Activated CD8-positive, alpha-beta memory T cell treated with anti-CD3 and anti-CD28 coated beads, Interleukin-2, amount 50 U/mL, for 48 hours (primary cell): ENCODE measurements at regions not wholly inside any gene's neighbourhood (a gene's known extent, or its start where the extent isn't known, plus 50 kb on each side); places are given as distances from the start of the nearest gene placed in this dataset.

Source experiments
- DNase-seq: peaks from one replicate; pipeline ENCODE4 v3.0.0-alpha.2; 2020

GRCh38 chr5:168169791-168170190 is 121.7 kb upstream of the WWC1 start:
- DNase-seq = no peak

- DNase-seq = no peak
Measured at GRCh38 chr5:168171901-168172759, 119.3 kb upstream of the WWC1 start.

- no peak for DNase-seq
Measured at GRCh38 chr5:168172760-168173223, 118.7 kb upstream of the WWC1 start.

GRCh38 chr5:168174376-168174775 is 117.1 kb upstream of the WWC1 start:
- DNase-seq = no peak

GRCh38 chr5:168176251-168176650 is 115.2 kb upstream of the WWC1 start:
- no peak for DNase-seq

- no peak for DNase-seq
Measured at GRCh38 chr5:168176941-168177340, 114.5 kb upstream of the WWC1 start.

- DNase-seq = no peak
Measured at GRCh38 chr5:168177831-168178450, 113.5 kb upstream of the WWC1 start.

GRCh38 chr5:168179192-168179593 is 112.3 kb upstream of the WWC1 start:
- DNase-seq = no peak

GRCh38 chr5:168182269-168182668 is 109.2 kb upstream of the WWC1 start:
- DNase-seq = no peak

GRCh38 chr5:168184103-168184502 is 107.3 kb upstream of the WWC1 start:
- DNase-seq = no peak

GRCh38 chr5:168186289-168187074 is 105.0 kb upstream of the WWC1 start:
- DNase-seq = no peak

GRCh38 chr5:168187614-168188013 is 103.8 kb upstream of the WWC1 start:
- DNase-seq = no peak

GRCh38 chr5:168188182-168188581 is 103.3 kb upstream of the WWC1 start:
- DNase-seq = no peak

- DNase-seq = no peak
Measured at GRCh38 chr5:168192120-168192519, 99.3 kb upstream of the WWC1 start.

GRCh38 chr5:168193493-168194250 is 97.8 kb upstream of the WWC1 start:
- no peak for DNase-seq

GRCh38 chr5:168195110-168195509 is 96.3 kb upstream of the WWC1 start:
- no peak for DNase-seq

GRCh38 chr5:168198359-168198758 is 93.1 kb upstream of the WWC1 start:
- DNase-seq = no peak

- DNase-seq = no peak
Measured at GRCh38 chr5:168202996-168203395, 88.4 kb upstream of the WWC1 start.

GRCh38 chr5:168204165-168204564 is 87.3 kb upstream of the WWC1 start:
- no peak for DNase-seq

- DNase-seq = no peak
Measured at GRCh38 chr5:168207450-168208029, 83.9 kb upstream of the WWC1 start.

- DNase-seq = no peak
Measured at GRCh38 chr5:168209244-168209995, 82.0 kb upstream of the WWC1 start.

- no peak for DNase-seq
Measured at GRCh38 chr5:168209997-168210396, 81.4 kb upstream of the WWC1 start.
